ENCODE measurements at regions not wholly inside any gene's neighbourhood (a gene's known extent, or its start where the extent isn't known, plus 50 kb on each side); places are given as distances from the start of the nearest gene placed in this dataset.

DNA sequence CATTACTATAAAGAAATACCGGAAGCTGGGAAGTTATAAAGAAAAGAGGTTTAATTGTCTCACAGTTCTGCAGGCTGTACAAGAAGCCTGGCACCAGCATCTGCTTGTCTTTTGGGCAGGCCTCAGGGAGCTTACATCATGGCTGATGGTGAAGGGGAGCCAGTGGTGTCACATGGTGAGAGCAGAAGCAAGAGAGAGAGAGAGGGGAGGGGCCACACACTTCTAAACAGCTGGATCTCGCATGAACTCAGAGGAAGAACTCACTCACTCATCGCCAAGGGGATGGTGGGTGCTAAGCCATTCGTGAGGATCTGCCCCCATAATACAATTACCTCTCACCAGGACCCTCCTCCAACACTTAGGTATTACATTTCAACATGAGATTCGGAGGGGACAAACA, 51.8 kb upstream of the ANKRD34C start:
- no peak for DNase-seq

DNA sequence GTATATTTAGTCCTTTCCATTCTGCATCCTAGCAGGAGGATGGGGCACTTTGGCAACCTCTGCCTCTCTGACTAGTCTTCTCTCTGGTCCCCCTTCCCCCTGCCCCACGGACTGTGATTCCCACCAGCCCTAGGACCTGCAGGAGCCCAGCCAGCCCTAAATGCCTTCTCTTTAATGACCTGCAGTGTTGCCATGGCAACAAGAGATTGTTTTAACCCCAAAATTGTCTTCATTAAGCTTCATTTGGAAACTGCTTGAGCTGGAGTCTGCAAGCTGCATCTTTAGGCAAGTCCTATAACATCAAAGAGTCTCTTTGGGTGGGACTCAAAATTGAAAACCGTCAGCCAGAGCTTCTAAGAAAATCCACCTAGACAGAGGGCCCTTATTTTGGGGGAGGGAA, 59.7 kb upstream of the ANKRD34C start:
- no peak for DNase-seq

DNA sequence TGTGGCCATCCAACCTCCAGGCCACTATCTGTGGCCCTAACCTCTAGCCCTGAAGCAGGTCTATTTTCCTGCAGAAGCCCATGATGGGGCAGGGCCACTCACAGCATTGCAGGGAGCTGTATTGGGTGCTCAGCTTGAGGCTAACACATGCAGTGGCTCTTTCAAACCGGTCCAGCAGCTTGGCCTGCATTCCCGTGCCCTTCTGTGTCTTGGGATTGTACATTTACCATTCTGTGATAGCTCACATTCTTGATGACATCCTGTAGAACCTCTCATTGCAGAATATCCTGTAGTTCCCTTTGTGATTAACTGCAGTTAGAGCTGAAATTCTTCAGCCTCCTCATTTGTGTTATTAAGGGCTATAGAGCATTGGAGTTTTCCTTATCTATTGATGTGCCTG, 60.8 kb upstream of the ANKRD34C start:
- no peak for DNase-seq

DNA sequence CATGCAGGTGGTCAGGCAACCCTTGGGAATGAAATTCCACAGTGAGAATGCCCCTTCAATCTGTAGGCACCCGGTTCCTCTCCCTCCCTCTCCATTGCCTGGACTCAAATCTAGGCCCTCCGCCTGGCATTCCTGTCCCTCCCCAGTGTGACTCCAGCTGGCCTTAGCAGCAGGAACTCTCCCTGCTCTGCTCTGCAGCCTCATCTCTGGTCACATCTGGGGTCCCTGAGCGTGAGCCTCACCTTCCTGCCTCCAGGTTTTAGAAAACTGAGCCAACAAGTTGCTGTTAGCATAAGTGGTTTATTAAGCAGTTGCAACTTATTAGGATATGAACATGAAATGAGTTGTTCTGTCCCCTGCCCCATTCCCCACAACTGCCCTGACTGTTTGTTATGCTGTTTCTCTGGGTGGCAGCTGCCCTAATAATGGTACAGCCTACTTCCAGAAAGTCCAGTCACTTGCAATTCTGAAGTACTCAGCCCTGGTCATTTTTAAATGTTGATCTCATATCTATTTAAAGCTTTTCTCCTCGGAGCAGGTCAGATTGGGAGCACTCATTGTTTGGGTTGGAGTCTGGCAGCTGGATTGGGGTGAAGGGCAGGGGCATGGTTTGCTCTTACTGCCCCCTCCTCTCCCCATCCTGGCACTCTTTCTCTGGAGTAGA, 63.0 kb upstream of the ANKRD34C start:
- DNase-seq: no peak

DNA sequence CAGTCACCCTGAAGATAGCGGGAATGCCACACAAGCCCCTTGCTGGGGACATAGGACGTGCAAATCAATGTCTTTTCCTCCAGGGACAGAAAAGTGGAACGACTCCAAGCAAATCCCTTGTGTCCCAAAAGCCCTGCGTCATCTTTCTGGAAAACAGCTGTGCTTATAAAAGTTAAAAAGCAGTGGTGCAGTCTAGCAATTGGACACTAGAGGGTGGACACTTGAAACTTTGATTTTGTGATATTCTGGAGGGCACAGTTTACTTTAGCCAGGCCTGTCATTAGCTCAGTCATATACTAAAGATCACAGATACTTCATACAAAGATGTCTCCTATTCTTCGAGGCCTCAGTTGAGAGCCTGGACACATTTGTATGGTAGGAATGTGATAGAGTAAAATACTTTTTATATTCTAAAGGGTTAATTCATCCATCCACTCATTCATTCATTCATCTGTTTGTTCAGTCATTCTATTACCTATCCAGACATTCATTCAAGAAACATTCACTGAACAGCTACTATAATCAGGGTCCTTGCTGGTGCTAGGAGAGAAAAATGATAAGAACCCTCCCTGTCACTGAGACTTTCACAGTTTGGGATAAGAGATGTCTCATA, 63.8 kb upstream of the ANKRD34C start:
- DNase-seq: no peak

DNA sequence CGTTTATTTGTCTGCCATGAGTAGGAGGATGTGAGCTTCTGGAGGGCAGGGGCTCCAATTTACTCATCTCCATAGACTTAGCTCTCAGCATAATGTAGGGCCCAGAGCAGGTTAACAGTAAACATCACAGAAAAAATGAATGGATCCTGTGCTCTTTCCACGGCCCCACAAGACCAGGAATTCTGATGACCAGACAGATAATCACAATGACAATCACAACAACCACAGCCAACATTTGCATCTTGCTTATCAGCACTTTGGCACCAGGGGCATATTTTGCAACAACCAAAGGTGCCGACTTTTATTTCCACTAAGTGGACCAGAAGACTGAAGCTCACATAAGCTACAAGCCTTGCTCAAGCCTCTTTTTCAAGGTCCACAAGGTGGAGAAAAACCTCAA, 68.9 kb upstream of the ANKRD34C start:
- no peak for DNase-seq

DNA sequence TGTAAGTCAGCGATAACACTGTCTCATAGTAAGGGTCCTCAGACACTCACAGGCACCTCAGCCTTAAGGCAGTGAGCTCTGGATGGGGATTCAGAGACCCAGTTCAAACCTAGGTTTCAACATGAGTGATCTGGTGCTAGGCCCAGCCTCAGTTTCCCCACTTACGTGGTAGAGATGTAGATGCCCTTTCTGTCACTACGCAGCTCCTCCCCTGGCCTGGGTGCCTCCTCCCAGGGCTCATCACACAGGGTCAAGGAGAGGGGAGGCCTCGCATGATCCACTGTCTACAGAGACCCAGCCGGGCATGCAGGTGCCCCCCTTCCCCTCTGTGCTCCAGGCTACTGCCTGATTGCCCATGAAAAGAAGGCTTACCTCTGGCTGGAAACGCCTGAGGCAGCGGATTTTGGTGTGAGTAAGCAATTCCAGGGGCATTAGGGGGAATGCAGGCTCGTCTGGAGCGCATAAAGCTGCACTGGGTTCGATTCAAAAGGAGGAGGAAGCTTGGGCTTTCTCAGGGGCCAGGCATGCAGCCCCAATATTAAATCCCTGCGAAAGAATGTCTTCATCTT, 69.8 kb upstream of the ANKRD34C start:
- DNase-seq: no peak

DNA sequence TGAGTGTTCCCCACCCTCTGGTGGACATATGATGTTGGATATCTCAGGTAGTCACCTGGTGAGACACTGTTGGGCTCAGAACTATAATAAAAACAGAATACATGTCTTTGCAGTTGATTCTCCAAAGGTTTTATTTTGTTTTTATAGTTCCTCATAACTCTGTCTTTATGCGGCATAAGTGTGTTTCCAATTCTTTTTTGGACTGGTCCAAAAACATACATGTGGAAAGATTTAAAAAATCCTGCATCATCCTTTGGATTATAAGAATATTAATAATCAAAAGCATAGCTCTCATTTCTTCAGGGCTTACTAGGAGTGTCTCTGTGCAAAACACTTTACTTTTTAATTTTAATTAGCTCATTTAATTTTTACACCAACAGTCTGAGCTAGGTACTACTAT, 71.0 kb upstream of the ANKRD34C start:
- DNase-seq: no peak

DNA sequence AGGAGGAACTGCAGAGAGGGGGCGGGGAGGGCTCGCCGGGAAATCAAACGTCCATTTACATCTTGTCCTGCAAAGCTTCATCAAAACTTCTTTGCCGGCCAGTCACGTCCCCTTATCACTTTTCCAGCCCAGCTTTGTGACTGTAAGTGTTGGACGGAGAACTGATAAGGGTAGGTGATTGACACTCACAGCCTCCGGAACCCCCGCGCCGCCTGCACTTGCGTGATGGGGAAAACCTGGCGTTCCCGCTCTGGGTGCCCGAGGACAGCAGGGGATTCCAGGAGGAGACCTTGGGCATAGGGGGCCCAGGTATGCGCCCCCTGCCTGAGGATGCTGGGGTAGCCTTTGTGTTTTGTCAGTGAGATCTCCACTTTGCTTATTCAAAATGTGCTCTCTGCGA, 72.8 kb upstream of the ANKRD34C start:
- DNase-seq: no peak

DNA sequence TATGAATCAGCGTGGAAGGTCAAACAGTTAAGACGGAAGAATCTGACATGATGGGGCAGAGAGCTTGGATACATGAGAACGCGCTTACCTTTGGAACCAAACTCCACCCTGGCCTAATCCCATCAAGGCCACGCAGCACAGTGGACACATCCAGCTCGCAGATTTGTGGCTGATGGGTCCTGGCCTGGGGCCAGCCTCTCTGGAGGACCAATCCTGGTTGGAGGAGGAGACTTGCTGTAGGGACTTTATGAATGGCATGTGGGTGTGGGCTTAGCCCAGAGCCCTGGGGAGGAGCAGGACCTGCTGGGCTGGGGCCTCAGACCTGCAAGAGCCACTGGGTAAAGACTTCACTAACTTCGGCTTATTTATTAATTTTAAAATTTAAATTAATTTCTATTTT, 73.4 kb upstream of the ANKRD34C start:
- no peak for DNase-seq

DNA sequence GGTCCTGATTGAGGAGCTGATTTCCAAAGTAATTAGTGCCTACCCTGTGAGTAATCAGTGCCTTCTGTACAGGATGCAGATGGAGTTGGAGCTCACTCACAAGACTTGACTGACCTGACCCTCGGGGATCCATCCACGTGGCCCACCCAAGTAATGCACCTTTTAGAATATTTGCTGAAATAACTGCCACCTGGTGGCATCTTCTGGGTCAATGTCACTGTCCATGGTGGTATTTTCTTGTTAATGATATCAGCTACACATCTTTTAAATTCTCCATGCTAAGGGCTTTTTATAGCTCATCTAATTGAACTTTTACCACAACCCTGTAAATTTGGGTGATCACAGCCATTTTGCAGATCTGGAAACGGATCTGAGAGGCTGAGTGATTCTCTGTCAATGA, 74.3 kb upstream of the ANKRD34C start:
- no peak for DNase-seq

DNA sequence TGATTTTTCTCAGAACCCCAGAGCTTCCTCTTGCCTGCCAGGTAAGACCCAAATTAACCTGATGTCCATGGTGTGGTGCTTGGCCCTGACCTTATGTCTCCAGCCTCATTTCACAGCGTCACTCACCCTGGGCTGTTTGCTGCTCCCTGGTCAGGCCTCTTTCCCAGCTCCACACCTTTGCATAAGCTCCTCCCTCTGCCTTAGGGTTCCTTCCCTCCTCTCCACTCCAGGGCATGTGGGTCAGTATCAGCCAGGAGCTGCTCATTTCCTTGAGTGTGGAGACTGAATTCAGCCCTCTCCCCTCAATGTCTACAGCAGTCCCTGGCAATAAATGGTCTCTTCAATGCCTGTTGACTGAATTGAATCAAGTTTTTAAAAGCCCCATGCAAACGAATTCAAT, 75.6 kb upstream of the ANKRD34C start:
- DNase-seq: no peak

DNA sequence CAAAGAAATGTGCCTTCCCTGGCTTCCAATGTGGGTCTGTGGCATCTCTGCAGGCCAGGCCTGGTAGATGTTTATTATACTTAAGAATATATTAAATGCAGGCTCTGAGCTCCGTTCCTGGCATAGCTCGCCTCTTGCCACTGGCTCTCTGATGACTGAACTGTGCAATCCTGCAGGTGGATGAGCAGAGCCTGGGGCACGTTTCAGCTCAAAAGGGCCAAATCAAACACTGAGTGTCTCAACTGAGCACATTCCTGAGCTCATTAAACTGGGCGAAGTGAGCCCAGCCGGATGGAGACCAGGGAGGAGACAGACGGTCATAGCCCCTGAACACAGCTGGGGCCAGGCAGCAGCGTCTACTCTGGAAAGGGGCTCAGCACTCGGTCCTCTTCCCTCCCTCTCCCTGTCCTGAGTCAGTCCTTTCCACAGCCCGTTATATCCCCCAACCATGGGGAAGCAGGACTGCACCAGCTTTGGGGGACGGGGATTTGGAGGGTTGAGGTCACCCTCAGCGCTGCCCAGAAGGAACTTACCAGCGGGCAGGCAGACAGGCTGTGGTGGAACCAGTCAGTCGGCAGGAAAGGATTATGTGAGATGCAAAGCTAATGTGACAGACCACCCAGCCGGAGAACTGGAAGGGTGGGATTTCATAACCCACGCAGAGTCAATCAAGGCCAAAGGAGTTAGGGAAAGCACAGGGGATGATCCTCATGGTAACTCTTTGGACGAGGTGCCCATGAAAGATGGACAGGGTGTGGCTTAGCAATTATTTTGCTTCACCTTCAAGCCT, 77.4 kb upstream of the ANKRD34C start:
- no peak for DNase-seq

DNA sequence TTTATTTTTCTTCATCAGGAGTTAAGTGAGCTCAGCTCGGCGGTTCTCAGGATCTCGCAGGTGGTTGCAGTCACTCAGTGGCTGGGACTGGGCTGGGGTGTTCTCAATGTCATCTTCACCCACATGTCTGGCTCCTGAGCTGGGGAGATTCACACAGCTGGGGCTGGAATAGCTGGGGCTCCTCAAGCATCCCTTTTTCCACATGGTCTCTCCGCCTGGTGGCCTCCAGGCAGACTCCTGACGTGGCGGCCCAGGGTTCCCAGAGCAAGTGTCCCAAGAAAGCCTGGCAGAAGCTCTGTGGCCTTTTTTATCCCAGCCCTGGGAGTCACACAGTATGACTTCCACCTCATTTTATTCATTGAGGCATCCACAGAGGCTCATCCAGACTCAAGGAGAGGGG, 84.1 kb upstream of the ANKRD34C start:
- DNase-seq: no peak

DNA sequence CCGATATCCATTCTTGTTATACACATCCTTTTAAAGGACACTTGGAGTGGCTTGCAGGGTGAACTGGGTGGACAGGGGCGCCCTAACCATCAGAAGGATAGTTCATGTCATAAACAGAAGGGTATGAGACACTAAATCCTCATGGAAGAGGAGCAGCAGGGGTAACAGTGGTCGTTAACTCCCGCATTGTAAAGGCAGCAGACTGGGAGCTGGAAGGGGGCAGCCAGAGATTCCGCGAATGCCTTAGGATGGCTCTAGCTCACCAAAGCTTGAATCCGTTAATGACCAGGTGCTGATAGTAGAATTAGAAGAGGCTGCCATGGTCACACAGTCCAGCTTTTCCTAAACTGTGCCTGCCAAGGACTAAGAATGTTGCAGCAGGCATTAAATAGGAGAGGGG, 85.2 kb upstream of the ANKRD34C start:
- DNase-seq: no peak

DNA sequence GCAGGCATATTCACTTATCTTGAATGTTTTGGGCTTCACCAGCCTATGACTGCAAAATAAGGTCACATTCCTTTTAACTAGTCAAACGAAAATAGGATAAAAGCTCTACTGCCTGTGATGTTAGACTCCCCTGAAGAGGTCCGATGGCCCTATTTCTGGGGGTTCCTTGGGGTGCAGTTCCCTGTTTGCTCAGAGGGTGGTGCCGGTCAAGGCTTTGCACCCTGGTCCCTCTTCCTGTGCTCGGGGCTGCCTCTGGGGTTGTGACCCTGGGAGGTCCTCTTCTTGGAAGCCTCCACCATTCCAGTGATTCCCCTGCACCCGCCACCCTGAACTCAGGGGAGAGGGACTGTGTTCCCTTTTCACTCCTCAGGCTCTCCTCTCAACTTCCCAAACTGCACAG, 86.7 kb upstream of the ANKRD34C start:
- DNase-seq: no peak

DNA sequence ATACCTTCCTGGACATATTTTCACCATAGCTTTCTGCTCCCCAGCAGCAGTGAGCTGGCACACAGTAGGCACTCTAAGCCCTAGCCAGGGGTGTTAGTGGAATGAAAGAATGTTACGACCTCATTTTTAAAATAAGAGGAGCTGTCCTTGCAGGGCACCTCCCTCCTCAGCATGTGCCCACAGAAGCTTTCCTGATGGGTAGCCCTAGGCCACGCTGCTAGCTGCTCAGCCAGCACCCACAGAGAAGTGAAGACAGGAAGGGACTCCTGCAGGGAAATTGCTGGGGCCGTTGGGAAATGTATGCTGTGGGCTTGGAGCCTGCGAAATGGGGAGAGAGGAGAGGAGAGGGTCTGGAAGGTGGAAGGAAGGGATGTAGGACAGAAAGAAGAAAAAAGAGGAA, 87.3 kb upstream of the ANKRD34C start:
- DNase-seq: no peak

DNA sequence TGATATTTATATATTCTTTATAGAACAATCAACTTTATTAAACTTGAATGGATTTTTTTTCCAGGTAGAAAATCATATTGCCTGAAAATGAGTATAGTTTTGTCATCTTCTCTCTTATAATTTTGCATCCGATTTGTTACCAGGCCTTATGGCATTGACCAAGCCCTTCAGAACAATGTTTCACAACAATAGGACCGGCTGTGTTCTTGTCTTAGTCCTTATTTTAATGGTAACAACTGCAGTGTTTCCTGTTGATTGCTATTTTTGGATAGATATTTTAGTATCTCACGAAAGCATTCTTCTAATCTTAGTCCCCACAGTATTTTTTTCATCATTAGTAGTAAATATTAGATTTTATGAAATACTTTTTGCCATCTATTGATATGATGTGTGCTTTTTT, 88.1 kb upstream of the ANKRD34C start:
- no peak for DNase-seq

DNA sequence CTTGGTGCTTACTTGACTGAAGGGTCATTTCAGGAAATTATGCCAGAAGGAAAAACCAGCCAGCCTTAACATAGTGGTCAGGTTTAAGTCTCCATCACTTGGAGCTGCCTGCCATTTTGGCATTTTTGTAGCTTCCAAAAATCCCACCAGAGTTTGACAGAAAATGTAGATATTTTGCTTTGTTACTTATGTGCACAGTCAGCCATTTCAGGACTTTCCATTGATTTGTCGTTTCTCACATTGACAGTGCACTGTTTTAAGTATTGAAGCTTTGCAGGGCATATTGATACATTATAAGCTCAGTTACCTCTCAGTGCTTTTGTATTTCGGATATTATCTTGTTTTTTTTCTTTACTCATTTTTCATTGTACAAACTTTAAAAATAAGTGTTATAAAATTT, 89.0 kb upstream of the ANKRD34C start:
- DNase-seq: no peak

DNA sequence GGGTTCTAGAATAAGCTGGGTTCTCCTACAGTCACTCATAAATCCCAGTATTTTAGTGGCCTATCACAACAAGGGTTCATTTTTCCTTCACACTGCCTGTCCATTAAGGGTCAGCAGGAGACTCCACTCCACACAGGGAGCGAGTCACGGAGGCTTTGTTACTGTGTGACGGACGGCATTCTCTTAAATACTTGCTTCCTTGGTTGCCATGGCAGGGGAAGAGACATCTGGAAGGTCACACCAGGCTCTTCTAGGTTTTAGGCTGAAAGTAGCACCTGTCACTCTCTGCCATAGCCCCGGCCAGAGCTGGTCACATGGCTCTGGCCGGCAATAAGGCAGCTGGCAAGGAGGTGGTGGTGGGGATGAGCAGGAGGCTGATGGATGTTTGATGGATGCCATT, 89.4 kb upstream of the ANKRD34C start:
- DNase-seq: no peak

DNA sequence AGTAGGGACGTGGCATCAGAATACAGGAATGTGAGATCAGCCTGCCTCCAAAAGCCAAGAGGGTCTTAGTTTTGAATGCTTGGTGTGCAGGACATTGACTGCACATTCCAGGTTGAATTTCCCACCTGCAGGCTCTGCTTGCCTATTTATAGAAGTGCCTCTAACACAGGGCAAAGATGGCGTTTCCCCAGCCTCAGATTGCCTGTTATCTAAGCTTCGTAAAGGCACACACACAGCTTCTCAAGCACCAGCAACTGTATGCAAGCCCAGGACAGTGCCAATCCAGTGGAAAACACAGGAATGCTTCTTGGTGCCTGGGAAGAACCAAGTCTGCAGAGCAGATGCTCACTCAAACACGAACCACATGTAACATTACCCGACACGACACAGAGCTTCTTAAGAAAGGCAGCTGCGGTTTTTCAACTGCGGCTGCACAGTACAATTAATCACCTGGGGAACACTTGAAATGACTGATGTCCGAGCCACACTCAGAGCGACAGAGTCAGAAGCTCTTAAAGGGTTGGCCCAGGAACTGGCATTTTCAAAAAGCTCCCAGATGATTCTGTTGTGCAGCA, 90.0 kb upstream of the ANKRD34C start:
- no peak for DNase-seq

DNA sequence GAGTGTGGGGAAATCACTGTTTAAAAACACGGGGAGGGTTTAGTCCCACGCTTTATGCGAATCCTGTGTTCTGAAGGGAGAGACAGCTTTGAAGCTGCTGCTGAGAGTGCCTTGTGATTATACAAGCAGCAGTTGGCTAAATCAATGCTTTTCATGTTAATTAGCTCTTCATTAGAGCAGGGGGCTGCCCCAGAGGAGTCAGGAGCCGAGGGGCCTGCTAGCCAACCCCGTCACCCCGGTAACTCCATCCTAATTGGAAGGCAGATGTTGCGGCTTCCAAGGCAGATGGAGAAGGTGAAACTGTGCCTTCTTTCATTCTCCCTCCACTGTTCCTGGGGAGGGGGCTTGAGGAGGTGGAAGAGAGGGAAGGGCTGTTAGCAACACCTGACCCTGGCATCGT, 92.4 kb upstream of the ANKRD34C start:
- DNase-seq: no peak

DNA sequence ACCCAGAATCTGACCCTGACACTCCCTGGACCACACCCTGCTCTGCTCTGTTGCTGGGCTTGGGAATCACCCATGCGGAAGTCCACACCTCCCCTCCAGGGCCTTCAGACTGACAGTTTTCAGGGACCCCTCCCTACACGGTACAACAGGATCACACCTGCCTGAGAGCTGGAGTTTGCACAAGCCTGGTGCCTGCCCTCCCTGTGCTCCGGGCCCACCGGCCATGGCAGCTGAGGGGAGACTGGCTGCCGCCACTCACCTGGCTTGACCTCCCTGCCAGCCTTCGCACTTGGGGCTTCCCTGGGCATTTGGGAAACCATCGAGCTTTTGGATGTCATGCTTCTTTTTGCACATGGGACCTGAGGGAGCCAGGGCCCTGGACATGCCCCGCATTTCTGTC, 95.9 kb upstream of the ANKRD34C start:
- DNase-seq: no peak

DNA sequence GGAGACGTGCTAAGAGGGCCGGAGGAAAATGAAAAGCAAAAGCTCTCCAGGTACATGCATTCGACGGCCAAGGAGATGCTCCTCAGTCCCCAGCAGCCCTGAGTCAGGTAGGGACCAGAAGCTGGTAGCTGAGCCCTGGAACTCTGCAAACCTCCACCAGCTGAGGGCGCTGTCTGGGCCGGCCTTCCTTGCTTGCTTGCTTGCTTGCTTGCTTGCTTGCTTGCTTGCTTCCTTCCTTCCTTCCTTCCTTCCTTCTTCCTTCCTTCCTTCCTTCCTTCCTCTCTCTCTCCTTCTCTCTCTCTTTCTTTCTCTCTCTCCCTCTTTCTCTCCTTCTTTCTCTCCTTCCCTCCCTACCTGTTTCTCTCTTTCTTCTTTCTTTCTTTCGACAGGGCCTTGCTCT, 94.6 kb upstream of the RASGRF1 start:
- no peak for DNase-seq
